GM18861 (cell line): ENCODE measurements at regions not wholly inside any gene's neighbourhood (a gene's known extent, or its start where the extent isn't known, plus 50 kb on each side); places are given as distances from the start of the nearest gene placed in this dataset.

Experiments
- ATAC-seq: cut with Tn5 transposase; IDR thresholded peaks from one replicate; pipeline ENCODE4 v1.9.1; 2021; ENCODE audit not compliant: unreplicated experiment

DNA sequence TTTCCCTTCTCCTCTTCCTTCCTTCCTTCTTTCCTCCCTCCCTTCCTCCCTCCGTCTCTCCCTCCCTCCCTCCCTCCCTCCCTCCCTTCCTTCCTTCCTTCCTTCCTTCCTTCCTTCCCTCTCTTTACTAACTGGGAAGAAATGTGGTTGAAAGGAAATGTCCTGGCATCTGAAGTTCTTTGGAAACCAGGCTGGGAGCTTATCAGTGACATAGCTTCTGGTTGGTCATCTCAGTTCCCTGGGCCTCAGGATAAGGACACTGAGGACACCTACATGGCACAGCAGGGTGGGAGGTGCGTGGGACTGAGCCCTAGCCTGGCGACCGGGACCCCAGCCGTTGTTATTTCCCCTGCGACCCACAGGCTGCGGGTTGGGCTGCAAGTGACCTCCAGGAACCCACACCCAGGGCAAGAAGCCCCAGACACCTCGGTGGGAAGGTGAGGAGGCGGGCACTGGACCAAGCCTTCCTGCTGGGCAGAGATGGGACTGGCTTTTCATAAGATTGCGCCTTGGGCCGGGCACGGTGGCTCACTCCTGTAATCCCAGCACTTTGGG is 1486.5 kb downstream of the TBC1D22A start:
- ATAC-seq = no peak

DNA sequence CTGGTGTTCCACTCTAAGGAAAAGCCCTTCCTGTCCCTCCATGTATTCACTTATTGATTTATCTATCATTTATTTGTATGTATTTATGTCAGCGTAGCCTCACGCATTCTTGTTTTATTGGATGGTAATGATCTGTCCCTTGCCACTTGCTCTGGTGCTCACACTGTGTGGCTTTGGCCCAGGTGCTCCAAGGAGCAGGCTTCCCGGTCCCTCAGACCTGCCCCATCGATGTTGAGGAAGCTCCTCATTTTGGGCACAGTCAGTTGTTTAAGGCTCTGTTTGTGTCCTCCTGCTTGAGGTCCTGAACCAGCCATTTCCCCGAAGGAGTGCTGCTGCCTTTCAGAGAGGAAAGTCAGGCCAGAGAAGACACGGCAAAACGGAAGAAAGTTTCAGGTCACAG is 1485.4 kb downstream of the TBC1D22A start:
- ATAC-seq = no peak

DNA sequence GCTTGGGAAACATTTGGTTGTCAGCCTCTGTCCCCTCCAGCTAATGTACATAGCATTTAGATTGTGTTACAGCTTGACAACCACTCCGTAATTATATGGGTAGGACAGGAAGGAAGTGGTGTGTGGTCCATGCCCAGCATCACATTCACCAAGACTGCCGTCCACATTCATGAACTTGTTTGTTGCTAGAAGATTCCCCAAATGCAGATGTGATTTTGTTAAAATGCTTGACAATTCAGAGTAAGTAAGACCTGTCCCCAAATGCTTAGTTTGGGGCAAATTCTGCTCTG is 1482.7 kb downstream of the TBC1D22A start:
- no peak for ATAC-seq

DNA sequence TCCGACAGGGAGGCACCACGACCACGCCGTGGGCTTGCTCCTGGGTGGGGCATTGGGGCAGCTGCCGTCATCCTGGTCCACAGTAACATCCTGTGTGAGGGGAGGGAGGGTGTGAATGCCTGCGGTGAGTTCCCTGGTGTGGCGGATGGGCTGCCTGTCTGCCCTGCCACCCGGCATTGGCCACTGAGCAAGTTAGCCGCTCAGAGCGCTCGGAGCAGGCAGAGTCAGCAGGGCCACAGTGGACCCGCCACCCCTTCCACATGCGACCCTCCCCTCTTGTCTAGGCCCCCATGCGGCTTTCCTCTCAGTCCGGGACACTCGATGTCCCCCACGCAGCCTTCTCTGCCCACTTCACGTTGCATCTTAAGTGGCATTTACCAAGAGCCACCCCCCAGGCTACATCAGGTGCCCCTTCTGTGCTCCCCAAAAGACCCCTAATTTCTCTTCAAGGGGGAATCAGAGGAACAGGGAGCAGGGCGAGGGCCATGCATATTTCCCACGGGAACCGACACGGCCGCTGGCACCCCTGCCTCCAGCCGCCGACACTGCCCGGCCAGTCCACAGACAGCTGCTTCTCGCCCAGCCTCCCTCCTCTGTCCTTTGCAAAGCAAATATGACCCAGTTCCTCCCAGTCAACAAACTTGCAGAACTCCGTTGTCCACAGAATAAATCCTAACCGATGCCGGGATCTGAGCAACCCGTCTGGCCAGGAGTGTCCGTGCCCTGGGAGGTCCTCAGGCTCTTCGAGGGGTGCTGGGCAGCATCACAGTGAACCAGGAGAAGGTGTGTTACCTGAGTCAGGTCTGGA is 1482.1 kb downstream of the TBC1D22A start:
- ATAC-seq = no peak

DNA sequence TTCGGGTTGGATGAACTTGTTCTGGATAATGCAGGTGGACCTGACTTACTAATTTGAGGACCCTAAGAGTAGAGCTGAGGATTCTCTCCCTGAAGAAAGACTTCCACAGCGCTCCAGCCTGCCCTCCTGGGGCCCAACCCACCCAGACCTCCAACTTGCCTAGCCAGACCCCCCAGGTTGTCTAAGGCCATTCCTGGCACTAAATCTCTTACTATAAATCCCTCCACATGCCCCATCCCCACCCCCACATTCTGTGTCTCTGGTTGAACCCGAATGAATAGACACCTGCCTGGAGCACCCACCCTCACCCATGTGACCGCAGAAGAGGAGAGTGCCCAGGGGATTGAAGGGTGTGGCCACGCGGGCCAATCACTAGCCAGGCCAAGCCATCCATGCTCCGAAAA is 1480.0 kb downstream of the TBC1D22A start:
- no peak for ATAC-seq

DNA sequence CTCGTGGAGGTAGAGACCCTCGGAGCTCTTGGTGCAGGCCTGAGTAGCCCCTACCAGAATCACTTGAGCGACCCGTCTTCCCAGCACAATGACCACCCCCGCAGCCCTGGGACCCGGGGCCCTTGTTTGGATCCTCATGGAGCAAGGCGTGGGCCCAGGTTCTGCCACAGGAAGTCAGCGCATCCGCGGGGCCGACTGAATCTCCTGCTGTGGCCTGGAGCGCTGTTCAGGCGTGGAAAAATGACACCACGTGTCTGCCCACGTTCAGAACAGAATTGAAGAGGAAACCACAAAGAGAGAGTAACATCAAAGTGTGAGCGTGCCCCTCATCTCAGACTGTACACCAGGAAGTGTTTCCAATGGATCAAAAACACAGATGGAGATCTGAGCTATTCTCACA is 1479.2 kb downstream of the TBC1D22A start:
- ATAC-seq = no peak

DNA sequence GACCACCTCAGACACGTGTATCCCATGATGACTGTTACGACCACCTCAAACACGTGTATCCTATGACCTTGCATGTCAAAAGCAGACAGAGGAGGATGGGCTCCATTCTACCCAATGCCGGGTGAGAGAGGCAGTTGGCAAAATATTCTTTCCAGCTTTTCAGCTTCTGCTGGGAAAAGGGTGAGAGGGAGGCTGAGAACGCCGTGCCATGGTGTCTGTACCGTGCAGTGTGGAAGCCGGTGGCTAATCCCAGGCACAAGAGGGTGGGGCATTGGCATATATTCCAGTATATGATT is 1478.4 kb downstream of the TBC1D22A start:
- no peak for ATAC-seq

DNA sequence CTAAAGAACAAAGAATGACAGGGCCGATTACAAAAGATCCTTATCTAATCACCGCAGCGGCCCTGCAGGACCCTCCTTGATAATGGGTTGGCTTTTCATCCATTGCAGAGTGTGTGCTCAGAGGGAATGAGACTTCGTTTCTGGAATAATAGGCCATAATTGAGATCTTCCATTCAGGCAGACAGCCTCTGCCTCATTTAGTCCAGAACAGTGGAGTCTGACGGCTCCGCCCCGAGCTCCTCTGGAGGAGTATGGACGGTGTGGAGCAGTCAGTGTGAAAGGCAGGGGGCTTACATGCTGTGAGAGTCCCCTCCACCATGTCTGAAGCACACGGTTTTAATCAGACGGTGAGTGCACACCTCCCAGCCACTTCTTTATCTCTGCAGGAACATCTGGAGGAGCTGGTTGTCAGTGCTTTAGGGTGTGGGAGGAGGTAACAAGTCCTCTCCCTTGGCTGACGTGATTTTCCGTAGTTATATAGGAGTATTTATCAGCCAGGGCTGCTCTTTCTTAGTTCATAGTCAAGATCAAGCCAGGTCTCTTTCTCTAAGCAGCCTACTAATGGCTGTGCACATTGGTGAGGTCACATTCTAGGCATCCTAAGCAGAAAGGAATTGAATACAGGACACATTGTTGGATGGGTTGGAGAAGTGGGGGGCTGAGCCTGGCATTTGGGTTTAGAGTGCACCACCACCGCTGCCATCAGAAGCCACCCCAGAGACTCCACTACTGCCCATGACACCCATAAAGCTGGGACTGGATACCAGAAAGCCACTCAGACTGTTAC is 1477.9 kb downstream of the TBC1D22A start:
- ATAC-seq = no peak

DNA sequence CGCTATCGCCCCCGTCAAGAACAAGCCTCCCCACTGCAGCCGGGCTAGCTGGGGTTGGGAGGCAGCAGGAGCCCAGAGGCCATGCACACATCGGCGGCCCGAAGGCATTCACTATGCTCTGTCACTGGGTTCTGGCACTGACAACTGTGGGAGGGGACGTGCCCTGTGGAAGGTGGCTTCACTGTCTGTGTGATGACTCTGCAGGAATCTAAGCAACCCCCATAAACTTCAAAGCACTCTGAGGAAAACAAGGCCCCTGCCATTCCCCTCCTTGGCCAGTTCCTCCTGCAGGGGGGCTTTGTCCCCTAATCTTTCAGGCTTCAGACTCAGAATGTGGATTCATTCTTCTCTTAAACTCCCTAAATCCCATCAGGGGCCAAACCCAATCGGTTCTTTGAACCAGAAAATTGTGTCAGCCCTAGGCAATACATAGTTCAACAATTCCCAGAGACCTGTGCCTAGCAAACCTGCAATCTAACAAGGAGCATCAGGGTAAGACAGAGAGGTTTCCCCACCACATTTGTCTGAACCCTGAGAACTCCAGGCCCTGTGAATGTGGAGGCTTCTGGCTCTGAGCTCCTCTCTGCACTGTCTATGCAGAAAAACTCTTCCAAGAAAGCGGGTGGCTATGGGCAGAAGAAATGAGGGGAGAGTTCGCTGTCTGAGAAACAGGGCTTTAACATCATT is 1477.2 kb downstream of the TBC1D22A start:
- ATAC-seq = no peak

DNA sequence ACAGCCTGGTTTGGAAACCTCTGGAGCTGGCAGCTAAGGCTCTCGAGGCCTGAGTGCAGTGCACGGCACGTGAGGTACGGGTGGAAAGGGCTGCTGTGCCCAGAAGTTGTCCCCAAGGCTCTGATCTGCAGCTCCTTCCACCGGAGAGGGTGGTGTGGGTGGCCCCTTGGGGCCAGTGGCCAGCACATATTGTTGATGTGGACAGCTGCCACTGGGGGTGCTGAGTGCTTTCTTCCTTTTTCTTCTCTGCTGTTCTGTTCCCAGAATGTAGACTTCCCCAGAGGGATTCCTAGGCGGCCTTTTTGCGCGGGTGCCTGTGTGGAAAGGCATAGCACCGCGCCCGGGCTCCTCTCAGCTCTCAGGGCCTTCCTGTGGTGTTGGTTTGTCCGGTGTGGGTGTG is 1476.5 kb downstream of the TBC1D22A start:
- no peak for ATAC-seq

DNA sequence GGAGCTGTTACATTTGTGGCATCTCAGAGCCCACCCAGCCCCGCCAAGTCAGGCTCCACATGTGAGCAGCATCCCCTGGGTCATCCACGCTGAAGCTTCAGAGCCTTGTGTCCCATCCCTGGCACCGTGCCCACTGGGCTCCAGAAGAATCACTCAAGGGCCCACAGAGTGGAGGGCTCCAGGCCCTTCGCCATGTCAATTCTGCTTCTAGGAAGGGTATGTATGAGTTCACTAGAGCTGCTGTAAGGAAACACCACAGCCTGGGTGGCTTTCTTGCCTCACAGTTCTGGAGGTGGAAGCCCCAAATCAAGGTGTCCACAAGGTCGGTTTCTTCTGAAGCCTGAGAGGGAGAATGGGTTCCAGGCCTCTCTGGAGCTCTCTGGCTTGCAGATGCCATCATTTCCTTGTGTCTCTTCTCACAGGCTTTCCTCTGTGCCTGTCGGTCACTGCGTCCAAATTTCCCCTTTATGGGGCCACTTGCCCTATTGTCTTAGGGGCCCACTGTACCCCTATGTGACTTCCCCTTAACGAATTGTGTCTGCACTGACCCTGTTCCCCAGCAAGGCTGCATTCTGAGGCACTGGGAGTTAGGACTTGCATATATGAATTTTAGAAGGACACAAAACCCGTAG is 1476.0 kb downstream of the TBC1D22A start:
- ATAC-seq = no peak

DNA sequence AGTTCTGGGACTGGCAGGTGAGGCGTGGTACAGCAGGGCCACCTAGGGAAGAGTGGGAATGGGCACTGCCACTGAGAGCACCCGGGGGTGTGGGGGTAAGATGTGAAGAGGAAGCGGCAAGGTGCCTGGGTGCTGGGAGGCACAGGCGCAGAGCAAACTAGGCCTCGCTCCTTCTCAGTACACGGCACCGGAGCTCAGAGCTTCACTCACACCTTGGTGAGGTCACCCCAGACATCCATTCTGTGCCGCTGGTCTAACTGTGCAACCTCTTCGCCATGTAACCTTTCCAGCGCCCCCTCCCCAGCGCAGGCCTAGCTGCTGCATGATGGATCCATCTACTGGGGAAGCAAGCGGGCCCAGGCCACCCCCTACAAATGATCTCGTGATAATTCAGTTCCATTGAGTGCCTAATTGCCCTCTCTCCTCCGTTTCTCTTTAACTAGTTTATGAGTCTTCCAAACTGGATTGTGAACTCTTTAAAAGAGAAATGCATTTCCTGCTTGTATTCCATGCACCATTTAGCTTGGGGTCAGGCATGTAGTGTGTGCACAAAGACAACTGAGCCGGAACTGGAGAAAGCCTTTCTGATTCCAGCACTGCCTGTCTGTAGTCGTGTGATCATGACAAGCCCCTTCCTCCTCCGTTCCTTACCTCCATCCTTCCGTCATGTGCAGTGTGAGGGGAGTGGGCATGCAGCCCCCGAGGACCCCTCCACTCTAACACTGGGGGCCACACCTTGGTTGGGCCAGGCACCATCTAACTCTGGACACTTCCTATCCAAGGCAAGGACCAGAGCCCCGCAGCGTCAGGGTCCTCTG is 1475.2 kb downstream of the TBC1D22A start:
- no peak for ATAC-seq

DNA sequence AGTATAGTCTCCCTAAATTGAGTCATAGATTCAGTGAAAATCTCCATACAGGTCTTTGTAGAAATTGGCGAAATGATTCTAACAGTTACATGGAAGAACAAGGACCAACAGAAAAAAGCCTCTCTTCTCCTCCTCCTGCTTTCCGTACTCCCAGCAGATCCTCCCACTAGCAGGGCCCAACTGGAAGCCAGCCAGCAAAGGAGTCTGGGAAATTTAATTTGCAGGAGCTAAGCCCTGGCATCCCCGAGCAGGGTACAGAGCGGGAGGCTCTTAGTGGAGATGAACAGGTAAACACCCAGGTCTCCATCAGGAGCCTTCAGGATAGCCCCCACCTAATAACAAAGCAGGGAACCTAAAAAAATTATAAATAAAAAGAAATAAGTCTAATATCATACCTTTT is 1473.8 kb downstream of the TBC1D22A start:
- no peak for ATAC-seq

DNA sequence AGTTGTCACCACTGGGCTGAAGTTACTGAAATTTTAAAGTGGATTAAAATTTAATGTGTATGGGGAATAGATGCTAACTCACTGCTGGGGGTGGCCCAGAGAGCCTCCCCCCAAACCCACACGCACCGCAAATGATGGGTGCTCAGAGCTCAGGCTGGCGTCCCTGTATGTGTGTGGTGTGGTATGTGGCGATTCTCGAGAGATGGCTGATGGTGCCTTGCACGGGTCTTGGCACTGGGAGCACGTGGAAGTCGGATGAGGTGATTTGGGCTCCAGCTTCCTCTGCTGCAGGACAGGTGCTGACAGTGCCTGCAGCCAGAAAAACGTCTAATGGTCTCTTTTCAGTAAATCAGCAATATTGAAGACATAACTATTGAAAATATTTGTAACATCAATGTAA is 1473.3 kb downstream of the TBC1D22A start:
- ATAC-seq = no peak

DNA sequence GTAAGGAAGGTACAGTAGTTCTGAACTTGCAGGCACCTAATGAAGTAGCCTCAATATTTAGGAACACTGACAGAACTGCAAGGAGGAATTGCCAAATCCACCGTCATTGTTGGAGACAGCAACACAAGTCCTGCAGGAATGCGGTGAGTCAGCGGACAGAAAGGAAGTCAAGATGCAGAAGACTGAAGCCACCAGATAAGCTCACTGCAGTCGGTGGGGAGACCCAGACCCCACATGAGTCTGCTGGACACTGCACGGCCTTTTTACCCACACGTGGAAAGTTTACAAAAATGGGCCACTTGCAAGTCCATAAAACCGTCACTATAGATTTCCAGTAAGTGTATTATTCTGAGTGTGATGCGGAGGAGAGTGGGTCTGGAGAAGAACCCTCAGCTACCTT is 1471.6 kb downstream of the TBC1D22A start:
- no peak for ATAC-seq

DNA sequence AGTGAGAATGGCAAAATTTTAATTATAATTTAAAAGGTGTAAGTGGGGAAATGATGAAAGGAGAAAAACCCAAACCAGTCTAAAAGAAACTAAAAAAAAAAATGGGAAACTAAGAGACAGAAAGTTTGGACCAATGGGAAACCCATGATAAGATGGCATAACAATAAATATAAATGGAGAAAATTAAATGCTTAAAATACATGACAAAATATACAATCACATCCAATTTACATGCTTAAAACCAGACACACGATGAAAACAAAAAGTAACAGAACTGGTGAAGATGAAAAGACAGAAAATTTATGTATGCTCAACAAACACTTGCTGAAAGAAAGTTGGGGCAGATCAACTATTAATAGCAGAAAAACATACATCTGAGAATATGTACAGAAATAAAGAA is 1471.1 kb downstream of the TBC1D22A start:
- ATAC-seq = no peak

DNA sequence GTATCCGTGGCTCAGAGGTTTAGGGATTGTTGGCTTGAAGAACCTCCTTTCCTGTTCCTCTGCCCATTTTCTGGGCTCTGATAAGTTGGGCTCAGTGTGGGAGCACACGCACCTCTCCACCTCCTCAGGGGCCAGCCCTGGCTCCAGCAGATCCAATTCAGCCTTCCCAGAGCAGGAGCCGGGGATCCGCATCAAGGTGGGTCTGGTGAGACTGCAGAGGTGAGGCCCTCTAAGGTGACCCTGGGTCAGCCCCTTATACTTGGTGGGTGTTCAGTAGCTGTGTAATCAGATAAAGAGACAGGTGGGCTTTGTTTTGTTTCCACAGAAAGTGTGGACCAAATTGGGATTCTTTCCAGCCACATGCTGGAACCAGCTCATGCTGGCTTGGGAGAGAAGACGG is 1466.0 kb downstream of the TBC1D22A start:
- no peak for ATAC-seq

DNA sequence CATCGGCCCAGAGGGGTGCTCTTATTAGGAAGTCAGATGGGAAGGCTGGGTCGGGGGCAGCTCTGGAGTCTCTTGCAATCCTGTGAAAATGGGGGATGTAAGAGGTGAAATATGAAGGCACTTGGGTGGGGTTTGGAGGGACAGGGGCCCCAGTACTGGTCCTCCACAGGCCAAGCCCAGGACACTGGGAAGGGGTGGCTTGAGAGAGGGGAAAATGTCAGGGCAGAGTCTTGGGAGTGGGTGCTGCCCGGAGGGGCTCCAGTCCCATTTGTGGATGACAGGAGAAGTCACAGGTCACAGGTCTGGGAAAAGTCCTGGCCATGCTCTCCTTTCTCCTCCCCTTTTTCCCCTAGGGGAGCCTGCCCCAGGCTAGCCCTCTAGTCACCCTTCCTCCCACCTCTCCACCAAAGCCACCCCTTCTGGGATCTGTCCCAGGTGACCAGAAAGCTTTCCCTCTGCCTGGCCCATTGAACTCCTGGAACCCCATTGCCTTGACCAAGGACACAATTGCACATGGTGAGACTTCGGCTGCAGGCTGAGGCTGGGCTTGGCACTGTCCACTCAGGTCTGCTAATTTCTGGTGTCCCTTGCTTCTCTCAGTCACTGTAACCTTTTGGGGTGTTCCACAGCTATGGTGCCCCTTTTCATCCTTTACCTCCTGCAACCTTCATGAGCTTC is 1465.0 kb downstream of the TBC1D22A start:
- no peak for ATAC-seq

DNA sequence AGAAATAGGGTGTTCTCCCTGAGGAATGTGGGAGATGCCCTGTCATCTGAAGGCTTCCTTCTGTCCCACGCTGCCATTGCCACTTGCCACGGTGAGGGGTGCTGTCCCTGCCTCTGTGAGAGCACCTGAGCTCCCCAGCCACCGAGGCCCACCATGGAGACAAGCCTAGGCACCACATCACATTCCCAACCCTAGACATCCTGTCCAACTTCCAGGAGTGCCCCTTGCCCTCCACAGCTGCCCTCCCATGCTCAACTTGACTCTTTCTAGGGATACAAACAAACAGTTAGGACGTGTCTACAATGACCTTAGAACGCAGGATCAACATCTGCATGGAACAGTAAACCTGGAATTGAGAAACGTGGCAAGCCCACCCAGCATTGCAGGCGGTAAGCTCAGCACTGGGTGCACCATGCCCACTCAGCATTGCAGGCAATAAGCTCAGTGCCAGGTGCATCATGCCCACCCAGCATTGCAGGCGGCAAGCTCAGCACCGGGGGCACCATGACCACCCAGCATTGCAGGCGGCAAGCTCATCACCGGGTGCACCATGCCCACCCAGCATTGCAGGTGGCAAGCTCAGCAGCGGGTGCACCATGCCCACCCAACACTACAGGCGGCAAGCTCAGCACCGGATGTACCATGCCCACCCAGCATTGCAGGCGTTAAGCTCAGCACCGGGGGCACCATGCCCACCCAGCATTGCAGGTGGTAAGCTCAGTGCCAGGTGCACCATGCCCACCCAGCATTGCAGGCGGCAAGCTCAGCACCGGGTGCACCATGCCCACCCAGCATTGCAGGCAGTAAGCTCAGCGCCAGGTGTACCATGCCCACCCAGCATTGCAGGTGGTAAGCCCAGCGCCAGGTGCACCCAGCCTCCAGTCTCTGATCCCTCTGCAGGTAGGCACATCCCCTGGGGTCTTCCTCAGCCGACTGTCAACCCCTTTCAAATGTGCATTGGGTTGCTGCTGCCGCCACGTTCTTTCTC is 1463.9 kb downstream of the TBC1D22A start:
- no peak for ATAC-seq
